SK-N-SH treated with all-trans-retinoic acid at 6 μM for 48 hours (cell line): ENCODE measurements at regions not wholly inside any gene's neighbourhood (a gene's known extent, or its start where the extent isn't known, plus 50 kb on each side); places are given as distances from the start of the nearest gene placed in this dataset.

Experiments used
- ATAC-seq: fragments of 200-7000 bp; cut with Tn5 transposase; 3 replicates; pipeline ENCODE4 v1.9.1; 2020; ENCODE audit warnings: mild to moderate bottlenecking, moderate library complexity
- ARNTL ChIP-seq: fragments of 450-650 bp; formaldehyde crosslinking; IDR thresholded peaks from 2 replicates; pipeline ENCODE4 v1.5.0; 2020; ENCODE audit warnings: low read depth, mild to moderate bottlenecking, moderate library complexity, borderline replicate concordance
- BACH2 ChIP-seq: fragments of 250-450 bp; sonication (Bioruptor Pico); IDR thresholded peaks from 2 replicates; pipeline ENCODE4 v1.9.0; 2021; ENCODE audit warnings: mild to moderate bottlenecking, borderline replicate concordance
- CSDC2 ChIP-seq: fragments of 250-450 bp; sonication (Bioruptor Pico); IDR thresholded peaks from 2 replicates; pipeline ENCODE4 v1.5.0; 2020; ENCODE audit warnings: mild to moderate bottlenecking, moderate library complexity
- ESRRG ChIP-seq: fragments of 250-450 bp; sonication (Bioruptor Pico); IDR thresholded peaks from 2 replicates; pipeline ENCODE4 v1.6.1; 2021; ENCODE audit warnings: mild to moderate bottlenecking
- GLIS3 ChIP-seq: fragments of 250-450 bp; sonication (Bioruptor Pico); IDR thresholded peaks from 2 replicates; pipeline ENCODE4 v1.5.0; 2020; ENCODE audit warnings: mild to moderate bottlenecking, moderate library complexity
- ISL1 ChIP-seq: fragments of 250-450 bp; sonication (Bioruptor Pico); IDR thresholded peaks from 2 replicates; pipeline ENCODE4 v2.1.2; 2022; ENCODE audit warnings: mild to moderate bottlenecking, moderate library complexity
- OSR1 ChIP-seq: fragments of 250-450 bp; sonication (Bioruptor Pico); IDR thresholded peaks from 2 replicates; pipeline ENCODE4 v1.8.0; 2022; ENCODE audit warnings: moderate library complexity, mild to moderate bottlenecking, inconsistent platforms
- PPARA ChIP-seq: fragments of 250-450 bp; sonication (Bioruptor Pico); IDR thresholded peaks from 2 replicates; pipeline ENCODE4 v1.5.0; 2020; ENCODE audit warnings: mild to moderate bottlenecking, borderline replicate concordance
- RARB ChIP-seq: fragments of 250-450 bp; sonication (Bioruptor Pico); IDR thresholded peaks from 2 replicates; pipeline ENCODE4 v1.8.0; 2021; ENCODE audit warnings: mild to moderate bottlenecking, moderate library complexity
- SNAI2 ChIP-seq: fragments of 250-450 bp; sonication (Bioruptor Pico); IDR thresholded peaks from 2 replicates; pipeline ENCODE4 v1.5.0; 2020; ENCODE audit warnings: mild to moderate bottlenecking, moderate library complexity
- TCF4 ChIP-seq: fragments of 250-450 bp; sonication (Bioruptor Pico); IDR thresholded peaks from 2 replicates; pipeline ENCODE4 v1.8.0; 2021; ENCODE audit warnings: mild to moderate bottlenecking, moderate library complexity, borderline replicate concordance
- TOX ChIP-seq: fragments of 250-450 bp; sonication (Bioruptor Pico); IDR thresholded peaks from 2 replicates; pipeline ENCODE4 v1.8.0; 2021; ENCODE audit warnings: mild to moderate bottlenecking, moderate library complexity, borderline replicate concordance
- ZFP3 ChIP-seq: fragments of 250-450 bp; sonication (Bioruptor Pico); IDR thresholded peaks from 2 replicates; pipeline ENCODE4 v1.5.0; 2020; ENCODE audit warnings: mild to moderate bottlenecking, moderate library complexity
- ZFP30 ChIP-seq: fragments of 450-650 bp; formaldehyde crosslinking; IDR thresholded peaks from 2 replicates; pipeline ENCODE4 v1.5.0; 2022; ENCODE audit warnings: mild to moderate bottlenecking, moderate library complexity
- ZNF70 ChIP-seq: fragments of 450-650 bp; formaldehyde crosslinking; IDR thresholded peaks from 2 replicates; pipeline ENCODE4 v1.5.0; 2020; ENCODE audit warnings: mild to moderate bottlenecking, moderate library complexity
- TF ChIP-seq, protein P1 (sequence below): fragments of 250-450 bp; sonication (Bioruptor Pico); IDR thresholded peaks from 2 replicates; pipeline ENCODE4 v1.8.0; 2021; ENCODE audit warnings: low read depth, mild to moderate bottlenecking, moderate library complexity, borderline replicate concordance
- TF ChIP-seq, protein P2 (sequence below): fragments of 250-450 bp; sonication (Bioruptor Pico); IDR thresholded peaks from 2 replicates; pipeline ENCODE4 v1.8.0; 2020; ENCODE audit warnings: mild to moderate bottlenecking, moderate library complexity, borderline replicate concordance
- TF ChIP-seq, protein P3 (sequence below): fragments of 250-450 bp; sonication (Bioruptor Pico); IDR thresholded peaks from 2 replicates; pipeline ENCODE4 v1.5.0; 2020; ENCODE audit warnings: mild to moderate bottlenecking, moderate library complexity
- TF ChIP-seq, protein P4 (sequence below): fragments of 250-450 bp; sonication (Bioruptor Pico); IDR thresholded peaks from 2 replicates; pipeline ENCODE4 v1.5.1; 2021; ENCODE audit warnings: mild to moderate bottlenecking, moderate library complexity

DNA sequence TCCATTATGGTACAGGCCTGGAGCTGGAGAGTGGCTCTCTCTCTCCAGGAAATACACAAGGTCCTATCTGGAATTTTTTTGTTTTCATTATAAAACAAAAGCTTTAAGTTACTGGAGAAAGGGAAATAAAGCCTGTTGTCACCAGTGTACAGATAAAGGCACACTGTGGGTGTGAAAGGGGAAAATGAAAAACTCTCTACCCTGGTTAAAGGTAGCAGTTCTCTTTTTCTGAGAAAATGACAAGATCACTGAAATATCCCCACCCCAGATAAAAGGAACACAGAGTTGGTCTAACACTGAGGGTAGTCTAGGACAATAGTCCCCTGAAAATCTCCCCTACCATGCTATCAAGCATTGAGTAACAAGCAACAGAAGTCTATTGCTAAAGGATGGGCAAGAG lies 438.7 kb downstream of the MBD2 start:
- no peak for ATAC-seq

GRCh38 chr18:53784253-53784652 lies 440.2 kb downstream of the MBD2 start:
- ATAC-seq: no peak

More for the DNA sequence above, 438.7 kb downstream of the MBD2 start:
- TF ChIP-seq ZFP3 (CRISPR knock-in tag): no peak
- no peak for TF ChIP-seq RARB (CRISPR knock-in tag)
- no peak for TF ChIP-seq ARNTL (CRISPR knock-in tag)
- no peak for TF ChIP-seq PPARA
- TF ChIP-seq OSR1: no peak
- no peak for TF ChIP-seq ESRRG (CRISPR knock-in tag)
- TF ChIP-seq GLIS3 (CRISPR knock-in tag): no peak
- TF ChIP-seq ZFP30 (CRISPR knock-in tag): no peak
- TF ChIP-seq, protein P1, sequence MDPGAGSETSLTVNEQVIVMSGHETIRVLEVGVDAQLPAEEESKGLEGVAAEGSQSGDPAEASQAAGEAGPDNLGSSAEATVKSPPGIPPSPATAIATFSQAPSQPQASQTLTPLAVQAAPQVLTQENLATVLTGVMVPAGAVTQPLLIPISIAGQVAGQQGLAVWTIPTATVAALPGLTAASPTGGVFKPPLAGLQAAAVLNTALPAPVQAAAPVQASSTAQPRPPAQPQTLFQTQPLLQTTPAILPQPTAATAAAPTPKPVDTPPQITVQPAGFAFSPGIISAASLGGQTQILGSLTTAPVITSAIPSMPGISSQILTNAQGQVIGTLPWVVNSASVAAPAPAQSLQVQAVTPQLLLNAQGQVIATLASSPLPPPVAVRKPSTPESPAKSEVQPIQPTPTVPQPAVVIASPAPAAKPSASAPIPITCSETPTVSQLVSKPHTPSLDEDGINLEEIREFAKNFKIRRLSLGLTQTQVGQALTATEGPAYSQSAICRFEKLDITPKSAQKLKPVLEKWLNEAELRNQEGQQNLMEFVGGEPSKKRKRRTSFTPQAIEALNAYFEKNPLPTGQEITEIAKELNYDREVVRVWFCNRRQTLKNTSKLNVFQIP (CRISPR knock-in tag): no peak
- TF ChIP-seq BACH2 (CRISPR knock-in tag): no peak
- no peak for TF ChIP-seq TCF4 (CRISPR knock-in tag)
- TF ChIP-seq, protein P2, sequence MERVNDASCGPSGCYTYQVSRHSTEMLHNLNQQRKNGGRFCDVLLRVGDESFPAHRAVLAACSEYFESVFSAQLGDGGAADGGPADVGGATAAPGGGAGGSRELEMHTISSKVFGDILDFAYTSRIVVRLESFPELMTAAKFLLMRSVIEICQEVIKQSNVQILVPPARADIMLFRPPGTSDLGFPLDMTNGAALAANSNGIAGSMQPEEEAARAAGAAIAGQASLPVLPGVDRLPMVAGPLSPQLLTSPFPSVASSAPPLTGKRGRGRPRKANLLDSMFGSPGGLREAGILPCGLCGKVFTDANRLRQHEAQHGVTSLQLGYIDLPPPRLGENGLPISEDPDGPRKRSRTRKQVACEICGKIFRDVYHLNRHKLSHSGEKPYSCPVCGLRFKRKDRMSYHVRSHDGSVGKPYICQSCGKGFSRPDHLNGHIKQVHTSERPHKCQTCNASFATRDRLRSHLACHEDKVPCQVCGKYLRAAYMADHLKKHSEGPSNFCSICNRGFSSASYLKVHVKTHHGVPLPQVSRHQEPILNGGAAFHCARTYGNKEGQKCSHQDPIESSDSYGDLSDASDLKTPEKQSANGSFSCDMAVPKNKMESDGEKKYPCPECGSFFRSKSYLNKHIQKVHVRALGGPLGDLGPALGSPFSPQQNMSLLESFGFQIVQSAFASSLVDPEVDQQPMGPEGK (CRISPR knock-in tag): no peak
- no peak for TF ChIP-seq ZNF70 (CRISPR knock-in tag)
- TF ChIP-seq, protein P3, sequence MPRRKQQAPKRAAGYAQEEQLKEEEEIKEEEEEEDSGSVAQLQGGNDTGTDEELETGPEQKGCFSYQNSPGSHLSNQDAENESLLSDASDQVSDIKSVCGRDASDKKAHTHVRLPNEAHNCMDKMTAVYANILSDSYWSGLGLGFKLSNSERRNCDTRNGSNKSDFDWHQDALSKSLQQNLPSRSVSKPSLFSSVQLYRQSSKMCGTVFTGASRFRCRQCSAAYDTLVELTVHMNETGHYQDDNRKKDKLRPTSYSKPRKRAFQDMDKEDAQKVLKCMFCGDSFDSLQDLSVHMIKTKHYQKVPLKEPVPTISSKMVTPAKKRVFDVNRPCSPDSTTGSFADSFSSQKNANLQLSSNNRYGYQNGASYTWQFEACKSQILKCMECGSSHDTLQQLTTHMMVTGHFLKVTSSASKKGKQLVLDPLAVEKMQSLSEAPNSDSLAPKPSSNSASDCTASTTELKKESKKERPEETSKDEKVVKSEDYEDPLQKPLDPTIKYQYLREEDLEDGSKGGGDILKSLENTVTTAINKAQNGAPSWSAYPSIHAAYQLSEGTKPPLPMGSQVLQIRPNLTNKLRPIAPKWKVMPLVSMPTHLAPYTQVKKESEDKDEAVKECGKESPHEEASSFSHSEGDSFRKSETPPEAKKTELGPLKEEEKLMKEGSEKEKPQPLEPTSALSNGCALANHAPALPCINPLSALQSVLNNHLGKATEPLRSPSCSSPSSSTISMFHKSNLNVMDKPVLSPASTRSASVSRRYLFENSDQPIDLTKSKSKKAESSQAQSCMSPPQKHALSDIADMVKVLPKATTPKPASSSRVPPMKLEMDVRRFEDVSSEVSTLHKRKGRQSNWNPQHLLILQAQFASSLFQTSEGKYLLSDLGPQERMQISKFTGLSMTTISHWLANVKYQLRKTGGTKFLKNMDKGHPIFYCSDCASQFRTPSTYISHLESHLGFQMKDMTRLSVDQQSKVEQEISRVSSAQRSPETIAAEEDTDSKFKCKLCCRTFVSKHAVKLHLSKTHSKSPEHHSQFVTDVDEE (CRISPR knock-in tag): no peak
- no peak for TF ChIP-seq TOX (CRISPR knock-in tag)
- no peak for TF ChIP-seq CSDC2 (CRISPR knock-in tag)

GRCh38 chr18:53780666-53781065 lies 443.8 kb downstream of the MBD2 start:
- TF ChIP-seq ISL1: no peak
- TF ChIP-seq SNAI2: no peak
- TF ChIP-seq BACH2 (CRISPR knock-in tag): no peak
- no peak for ATAC-seq

More at GRCh38 chr18:53784253-53784652, 440.2 kb downstream of the MBD2 start:
- no peak for TF ChIP-seq GLIS3 (CRISPR knock-in tag)
- TF ChIP-seq, protein P4, sequence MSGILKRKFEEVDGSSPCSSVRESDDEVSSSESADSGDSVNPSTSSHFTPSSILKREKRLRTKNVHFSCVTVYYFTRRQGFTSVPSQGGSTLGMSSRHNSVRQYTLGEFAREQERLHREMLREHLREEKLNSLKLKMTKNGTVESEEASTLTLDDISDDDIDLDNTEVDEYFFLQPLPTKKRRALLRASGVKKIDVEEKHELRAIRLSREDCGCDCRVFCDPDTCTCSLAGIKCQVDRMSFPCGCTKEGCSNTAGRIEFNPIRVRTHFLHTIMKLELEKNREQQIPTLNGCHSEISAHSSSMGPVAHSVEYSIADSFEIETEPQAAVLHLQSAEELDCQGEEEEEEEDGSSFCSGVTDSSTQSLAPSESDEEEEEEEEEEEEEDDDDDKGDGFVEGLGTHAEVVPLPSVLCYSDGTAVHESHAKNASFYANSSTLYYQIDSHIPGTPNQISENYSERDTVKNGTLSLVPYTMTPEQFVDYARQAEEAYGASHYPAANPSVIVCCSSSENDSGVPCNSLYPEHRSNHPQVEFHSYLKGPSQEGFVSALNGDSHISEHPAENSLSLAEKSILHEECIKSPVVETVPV: no peak
- TF ChIP-seq, protein P2 (CRISPR knock-in tag): no peak
- no peak for TF ChIP-seq BACH2 (CRISPR knock-in tag)

DNA sequence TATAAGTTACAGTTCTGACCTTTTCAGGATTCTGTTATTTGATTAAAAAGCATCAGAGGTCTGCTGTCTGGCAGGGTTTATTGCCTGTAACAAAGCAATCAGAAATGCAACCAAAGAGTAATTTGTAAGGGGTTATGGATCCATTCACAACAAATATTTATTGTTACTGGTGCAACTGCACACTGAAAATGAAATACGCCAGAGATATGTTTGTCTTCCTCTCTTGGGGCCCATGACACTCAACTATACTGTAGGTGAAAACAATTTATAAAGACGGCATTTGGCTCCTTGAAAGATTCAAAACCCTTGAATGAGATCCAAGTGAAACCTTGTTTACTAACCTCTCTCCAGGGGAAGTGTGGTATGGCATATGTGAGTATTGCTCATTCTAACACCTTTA lies 452.2 kb downstream of the MBD2 start:
- no peak for ATAC-seq
- TF ChIP-seq ARNTL (CRISPR knock-in tag): no peak
- TF ChIP-seq, protein P3 (CRISPR knock-in tag): no peak
